Keratinocyte (primary cell): ENCODE measurements at regions not wholly inside any gene's neighbourhood (a gene's known extent, or its start where the extent isn't known, plus 50 kb on each side); places are given as distances from the start of the nearest gene placed in this dataset.

Experiments
- DNase-seq: peaks from one replicate; pipeline ENCODE4 v3.0.0-alpha.2; 2011; ENCODE audit warnings: low read depth, missing footprints, low spot score
- FAIRE-seq: peaks from 2 replicates; lab custom pipeline; 2011; peaks lifted over from hg19 to GRCh38; lab: Jason Lieb, UNC
- H2AFZ ChIP-seq: 2 replicates; pipeline ENCODE4 v1.6.0; 2012; ENCODE audit warnings: low read length, control low read depth, inconsistent platforms; ENCODE audit not compliant: control insufficient read depth
- H3K27ac ChIP-seq: 2 replicates; pipeline ENCODE4 v1.5.1; 2011; ENCODE audit warnings: low read length; ENCODE audit not compliant: control insufficient read depth, insufficient read depth
- H3K27me3 ChIP-seq: 3 replicates; pipeline ENCODE4 v1.6.0; 2011; ENCODE audit warnings: low read length; ENCODE audit not compliant: control insufficient read depth, insufficient read depth; ENCODE audit errors: extremely low read depth
- H3K36me3 ChIP-seq, 2 experiments: 2 replicates in 1 of 2; 3 replicates in 1 of 2; pipeline ENCODE4 v1.5.1; 2011; ENCODE audit warnings: low read length in 2 of 2, mild to moderate bottlenecking in 1 of 2; ENCODE audit not compliant: control insufficient read depth in 2 of 2, insufficient read depth in 2 of 2; ENCODE audit errors: extremely low read depth in 1 of 2
- H3K4me1 ChIP-seq: 3 replicates; pipeline ENCODE4 v1.5.1; 2011; ENCODE audit warnings: low read length; ENCODE audit not compliant: control insufficient read depth, insufficient read depth; ENCODE audit errors: extremely low read depth
- H3K4me2 ChIP-seq: 3 replicates; pipeline ENCODE4 v1.6.0; 2011; ENCODE audit warnings: low read depth, low read length; ENCODE audit not compliant: control insufficient read depth, insufficient read depth; ENCODE audit errors: extremely low read depth
- H3K4me3 ChIP-seq, 3 experiments: fragments of 200-600 bp in 1 of 3; sonication (generic) in 1 of 3; 2 replicates in 2 of 3; 3 replicates in 1 of 3; pipeline ENCODE4 v1.5.1; 2011 to 2016; ENCODE audit warnings: low read length in 3 of 3, mild to moderate bottlenecking in 3 of 3, control low read depth in 2 of 3, inconsistent platforms in 1 of 3, low read depth in 1 of 3, mixed read lengths in 1 of 3, mixed run types in 1 of 3, moderate library complexity in 1 of 3; ENCODE audit not compliant: control insufficient read depth in 2 of 3, insufficient read depth in 2 of 3; ENCODE audit errors: extremely low read depth in 1 of 3
- H3K79me2 ChIP-seq: 2 replicates; pipeline ENCODE4 v1.6.0; 2012; ENCODE audit warnings: low read length; ENCODE audit not compliant: control insufficient read depth, insufficient read depth
- H3K9ac ChIP-seq: 3 replicates; pipeline ENCODE4 v1.6.0; 2011; ENCODE audit warnings: low read length; ENCODE audit not compliant: control insufficient read depth, insufficient read depth; ENCODE audit errors: extremely low read depth
- H3K9me1 ChIP-seq: 3 replicates; pipeline ENCODE4 v1.6.0; 2011; ENCODE audit warnings: low read length; ENCODE audit not compliant: control insufficient read depth, insufficient read depth; ENCODE audit errors: extremely low read depth
- H3K9me3 ChIP-seq: 2 replicates; pipeline ENCODE4 v1.5.1; 2012; ENCODE audit warnings: low read depth, low read length; ENCODE audit not compliant: control insufficient read depth
- H4K20me1 ChIP-seq: 3 replicates; pipeline ENCODE4 v1.6.0; 2011; ENCODE audit warnings: low read length; ENCODE audit not compliant: control insufficient read depth, insufficient read depth; ENCODE audit errors: extremely low read depth
- CTCF ChIP-seq, 3 experiments: IDR thresholded peaks in 1 of 3; conservative IDR thresholded peaks in 1 of 3; optimal IDR thresholded peaks in 1 of 3; 2 replicates in 2 of 3; 3 replicates in 1 of 3; pipeline versions ENCODE3 to v1.5.1; 2011; ENCODE audit warnings: low read length in 3 of 3, mild to moderate bottlenecking in 3 of 3, moderate library complexity in 2 of 3, control low read depth in 1 of 3, inconsistent platforms in 1 of 3; ENCODE audit not compliant: insufficient read depth in 2 of 3; ENCODE audit errors: extremely low read depth in 1 of 3
- EZH2 ChIP-seq: IDR thresholded peaks from one replicate; pipeline ENCODE4 v1.6.1; 2012; ENCODE audit warnings: inconsistent platforms, mild to moderate bottlenecking, low read length, moderate library complexity
- dilution Hi-C: fragments of 300-500 bp; cut with MboI; formaldehyde crosslinking; loops from one replicate; pipeline ENCODE4 v1.7.0; 2020; ENCODE audit warnings: low sequenced_read_pairs; ENCODE audit not compliant: extremely low pct_ligation_motif_present

GRCh38 chr4:156188596-156188995, 234.9 kb upstream of the CTSO start:
- Histone ChIP-seq H3K36me3 (no peaks in the 10 kb centered on the region), H2AFZ (no peak overlapping the region), H3K9ac (no peak overlapping the region), H3K79me2 (no peaks in the 10 kb centered on the region), H3K27ac (no peak overlapping the region), H3K4me2 (no peak overlapping the region), H3K4me3 (no peak overlapping the region), H3K9me1 (no peaks in the 10 kb centered on the region), H3K9me3 (no peaks in the 10 kb centered on the region), H4K20me1 (no peaks in the 10 kb centered on the region), H3K27me3 (no peaks in the 10 kb centered on the region), H3K4me1 (no peaks in the 10 kb centered on the region)
- dilution Hi-C loops = no loop called here
- DNase-seq (no peak), FAIRE-seq (no peak)
- TF ChIP-seq CTCF (optimal IDR thresholded peaks at IDR 0.05 in 1 of 3, IDR thresholded peaks at IDR 0.05 in 1 of 3, conservative IDR thresholded peaks at IDR 0.05 in 1 of 3; ENCODE audit: extremely low read depth in 1 of 3, insufficient read depth in 2 of 3, low read length in 3 of 3) (no peak), EZH2 (no peak)

GRCh38 chr4:156186111-156186510, 232.4 kb upstream of the CTSO start:
- Histone ChIP-seq H3K27me3 (no peaks in the 10 kb centered on the region), H3K79me2 (no peaks in the 10 kb centered on the region), H3K9me3 (no peaks in the 10 kb centered on the region), H3K4me3 (no peak overlapping the region), H2AFZ (no peak overlapping the region), H3K4me2 (no peak overlapping the region), H4K20me1 (no peaks in the 10 kb centered on the region), H3K9me1 (no peaks in the 10 kb centered on the region), H3K9ac (no peak overlapping the region), H3K27ac (no peak overlapping the region), H3K36me3 (no peaks in the 10 kb centered on the region), H3K4me1 (no peaks in the 10 kb centered on the region)
- no peak for FAIRE-seq
- dilution Hi-C loops = no loop called here
- DNase-seq = no peak
- TF ChIP-seq EZH2 (no peak), CTCF (optimal IDR thresholded peaks at IDR 0.05 in 1 of 3, IDR thresholded peaks at IDR 0.05 in 1 of 3, conservative IDR thresholded peaks at IDR 0.05 in 1 of 3; ENCODE audit: extremely low read depth in 1 of 3, insufficient read depth in 2 of 3, low read length in 3 of 3) (no peak)
